WTC11 (cell line): ENCODE measurements at regions not wholly inside any gene's neighbourhood (a gene's known extent, or its start where the extent isn't known, plus 50 kb on each side); places are given as distances from the start of the nearest gene placed in this dataset.

Experiments
- ATAC-seq: fragments of 200-7000 bp; cut with Tn5 transposase; 2 replicates; pipeline ENCODE4 v1.10.0; 2021; ENCODE audit warnings: mild to moderate bottlenecking, moderate library complexity
- CTCF ChIA-PET: fragments of 300-600 bp; sonication (Branson Sonifier 250); formaldehyde crosslinking; loops from one replicate; lab custom pipeline; 2021; ENCODE audit warnings: antibody characterized with exemption; lab: Charles Lee
- POLR2A ChIA-PET: fragments of 350-600 bp; sonication (Branson Sonifier 250); formaldehyde crosslinking; loops from one replicate; lab custom pipeline; 2021; ENCODE audit warnings: antibody characterized with exemption; lab: Charles Lee
- DNase-seq: peaks from one replicate; pipeline ENCODE4 v3.0.0; 2021; ENCODE audit warnings: low spot score
- H3K27ac Mint-ChIP-seq: 2 replicates; pipeline ENCODE4 v1.8.0; 2021; ENCODE audit warnings: mixed read lengths
- H3K27me3 Mint-ChIP-seq: 2 replicates; pipeline ENCODE4 v1.8.0; 2021; ENCODE audit warnings: low read depth, mild to moderate bottlenecking, moderate library complexity, mixed read lengths
- H3K36me3 Mint-ChIP-seq: 2 replicates; pipeline ENCODE4 v1.8.0; 2021; ENCODE audit warnings: mixed read lengths
- H3K4me1 Mint-ChIP-seq: 2 replicates; pipeline ENCODE4 v1.8.0; 2022; ENCODE audit warnings: mixed read lengths
- H3K4me3 Mint-ChIP-seq: 2 replicates; pipeline ENCODE4 v1.8.0; 2021; ENCODE audit warnings: mild to moderate bottlenecking, moderate library complexity, mixed read lengths
- H3K9me3 Mint-ChIP-seq: 2 replicates; pipeline ENCODE4 v1.8.0; 2021; ENCODE audit warnings: mixed read lengths
- ATF1 ChIP-seq: sonication (generic); formaldehyde crosslinking; IDR thresholded peaks from 2 replicates; pipeline ENCODE4 v1.8.1; 2023; ENCODE audit warnings: mild to moderate bottlenecking, moderate library complexity, missing genetic modification reagents
- ATF6 ChIP-seq: sonication (generic); formaldehyde crosslinking; IDR thresholded peaks from 2 replicates; pipeline ENCODE4 v1.8.1; 2023; ENCODE audit warnings: mild to moderate bottlenecking, missing genetic modification reagents
- CBFB ChIP-seq: sonication (generic); formaldehyde crosslinking; IDR thresholded peaks from 2 replicates; pipeline ENCODE4 v1.8.1; 2022; ENCODE audit warnings: mild to moderate bottlenecking, low read depth, missing genetic modification reagents
- CDX4 ChIP-seq: fragments of 250-450 bp; sonication (Bioruptor Pico); IDR thresholded peaks from 2 replicates; pipeline ENCODE4 v1.9.0; 2021; ENCODE audit warnings: moderate library complexity, mild to moderate bottlenecking, inconsistent platforms, borderline replicate concordance
- E2F1 ChIP-seq: sonication (generic); formaldehyde crosslinking; IDR thresholded peaks from 2 replicates; pipeline ENCODE4 v1.8.0; 2022; ENCODE audit warnings: mild to moderate bottlenecking, missing genetic modification reagents
- E2F5 ChIP-seq: sonication (generic); formaldehyde crosslinking; IDR thresholded peaks from 2 replicates; pipeline ENCODE4 v1.8.1; 2022; ENCODE audit warnings: mild to moderate bottlenecking, moderate library complexity, missing genetic modification reagents
- ETV6 ChIP-seq: sonication (generic); formaldehyde crosslinking; IDR thresholded peaks from 2 replicates; pipeline ENCODE4 v1.8.1; 2022; ENCODE audit warnings: mild to moderate bottlenecking, missing genetic modification reagents
- IRF1 ChIP-seq: sonication (generic); formaldehyde crosslinking; IDR thresholded peaks from 2 replicates; pipeline ENCODE4 v1.8.0; 2023; ENCODE audit warnings: missing genetic modification reagents
- MAX ChIP-seq: sonication (generic); formaldehyde crosslinking; IDR thresholded peaks from 2 replicates; pipeline ENCODE4 v1.8.0; 2022; ENCODE audit warnings: mild to moderate bottlenecking, missing genetic modification reagents
- MXD4 ChIP-seq: fragments of 250-450 bp; sonication (Bioruptor Pico); IDR thresholded peaks from 2 replicates; pipeline ENCODE4 v1.8.0; 2021; ENCODE audit warnings: mild to moderate bottlenecking, moderate library complexity, borderline replicate concordance
- NFE2L1 ChIP-seq: sonication (generic); formaldehyde crosslinking; IDR thresholded peaks from 2 replicates; pipeline ENCODE4 v1.8.1; 2023; ENCODE audit warnings: missing genetic modification reagents
- PREB ChIP-seq: sonication (generic); formaldehyde crosslinking; IDR thresholded peaks from 2 replicates; pipeline ENCODE4 v1.8.1; 2022; ENCODE audit warnings: mild to moderate bottlenecking, missing genetic modification reagents, moderate library complexity, borderline replicate concordance
- RELA ChIP-seq: sonication (generic); formaldehyde crosslinking; IDR thresholded peaks from 2 replicates; pipeline ENCODE4 v1.8.1; 2022; ENCODE audit warnings: missing genetic modification reagents, mild to moderate bottlenecking, borderline replicate concordance
- USF2 ChIP-seq: sonication (generic); formaldehyde crosslinking; IDR thresholded peaks from 2 replicates; pipeline ENCODE4 v1.8.1; 2023; ENCODE audit warnings: mild to moderate bottlenecking, missing genetic modification reagents, moderate library complexity
- ZNF232 ChIP-seq: sonication (generic); formaldehyde crosslinking; IDR thresholded peaks from 2 replicates; pipeline ENCODE4 v1.8.0; 2022; ENCODE audit warnings: mild to moderate bottlenecking, missing genetic modification reagents
- ZNF263 ChIP-seq: sonication (generic); formaldehyde crosslinking; IDR thresholded peaks from 2 replicates; pipeline ENCODE4 v1.8.1; 2022; ENCODE audit warnings: low read depth, mild to moderate bottlenecking, moderate library complexity, missing genetic modification reagents
- ZNF317 ChIP-seq: sonication (generic); formaldehyde crosslinking; IDR thresholded peaks from 2 replicates; pipeline ENCODE4 v1.8.1; 2023; ENCODE audit warnings: low read depth, mild to moderate bottlenecking, moderate library complexity, missing genetic modification reagents, borderline replicate concordance
- ZNF396 ChIP-seq: fragments of 250-450 bp; sonication (Bioruptor Pico); IDR thresholded peaks from 2 replicates; pipeline ENCODE4 v1.8.0; 2021; ENCODE audit warnings: mild to moderate bottlenecking, moderate library complexity, borderline replicate concordance
- ZNF416 ChIP-seq: fragments of 250-450 bp; sonication (Bioruptor Pico); IDR thresholded peaks from 2 replicates; pipeline ENCODE4 v1.9.0; 2021; ENCODE audit warnings: mild to moderate bottlenecking, inconsistent platforms
- ZNF532 ChIP-seq: fragments of 250-450 bp; sonication (Bioruptor Pico); IDR thresholded peaks from 2 replicates; pipeline ENCODE4 v1.9.0; 2021; ENCODE audit warnings: mild to moderate bottlenecking, borderline replicate concordance

- no peak for TF ChIP-seq ZNF317 (CRISPR knock-in tag)
- TF ChIP-seq NFE2L1 (CRISPR knock-in tag) = no peak
- TF ChIP-seq RELA = no peak
- TF ChIP-seq MAX (CRISPR knock-in tag) = no peak
- no peak for TF ChIP-seq ZNF532
- no peak for TF ChIP-seq PREB
- no peak for TF ChIP-seq ZNF416
- TF ChIP-seq, all 79 proteins: peak for 0
These were observed 91.1 kb upstream of the DAB2 start (continued) for GRCh38 chr5:39515881-39516280.

GRCh38 chr5:39513236-39513635 is 88.5 kb upstream of the DAB2 start:
- Mint-ChIP-seq H3K4me1 (peaks cover 18% of the 10 kb centered on the region), H3K36me3 (no peaks in the 10 kb centered on the region), H3K9me3 (no peaks in the 10 kb centered on the region), H3K27ac (no peak overlapping the region), H3K27me3 (no peaks in the 10 kb centered on the region), H3K4me3 (no peak overlapping the region)
- ATAC-seq (no peak), DNase-seq (no peak)
- TF ChIP-seq MXD4 (CRISPR knock-in tag) (no peak), ZNF396 (CRISPR knock-in tag) (no peak), ETV6 (CRISPR knock-in tag) (no peak), E2F5 (CRISPR knock-in tag) (no peak), CBFB (CRISPR knock-in tag) (no peak), ATF6 (CRISPR knock-in tag) (no peak), E2F1 (no peak), ZNF263 (CRISPR knock-in tag) (no peak), ATF1 (no peak), ZNF232 (CRISPR knock-in tag) (no peak), USF2 (CRISPR knock-in tag) (no peak), IRF1 (no peak), CDX4 (CRISPR knock-in tag) (no peak)
- ChIA-PET CTCF (no interaction called here), POLR2A (no interaction called here)
